Brain microvascular endothelial cell (primary cell): ENCODE measurements at regions not wholly inside any gene's neighbourhood (a gene's known extent, or its start where the extent isn't known, plus 50 kb on each side); places are given as distances from the start of the nearest gene placed in this dataset.

Experiments used
- DNase-seq: peaks from one replicate; pipeline ENCODE4 v3.0.0-alpha.2; 2020
- H3K27ac ChIP-seq: fragments of 250-450 bp; sonication (Bioruptor Pico); 2 replicates; pipeline ENCODE4 v1.5.1; 2020; ENCODE audit warnings: mild to moderate bottlenecking, moderate library complexity
- H3K27me3 ChIP-seq: fragments of 250-450 bp; sonication (Bioruptor Pico); replicated peaks from 2 replicates; pipeline ENCODE4 v1.5.1; 2020; ENCODE audit warnings: mild to moderate bottlenecking
- H3K36me3 ChIP-seq: fragments of 250-450 bp; sonication (Bioruptor Pico); replicated peaks from 2 replicates; pipeline ENCODE4 v1.5.1; 2020; ENCODE audit warnings: mild to moderate bottlenecking
- H3K4me3 ChIP-seq: 2 replicates; pipeline ENCODE4 v1.5.1; 2011; ENCODE audit warnings: low read depth, mild to moderate bottlenecking, control low read depth, low read length, moderate library complexity
- CTCF ChIP-seq: IDR thresholded peaks from 2 replicates; pipeline ENCODE4 v1.5.1; 2011; ENCODE audit warnings: low read depth, mild to moderate bottlenecking, moderate library complexity, low read length, control low read depth, inconsistent platforms; ENCODE audit errors: missing control alignments
- in situ Hi-C: cut with HindIII; loops from 2 replicates; pipeline ENCODE4 v1.10.0; 2017; ENCODE audit warnings: low sequenced_read_pairs, low pct_ligation_motif_present

DNA sequence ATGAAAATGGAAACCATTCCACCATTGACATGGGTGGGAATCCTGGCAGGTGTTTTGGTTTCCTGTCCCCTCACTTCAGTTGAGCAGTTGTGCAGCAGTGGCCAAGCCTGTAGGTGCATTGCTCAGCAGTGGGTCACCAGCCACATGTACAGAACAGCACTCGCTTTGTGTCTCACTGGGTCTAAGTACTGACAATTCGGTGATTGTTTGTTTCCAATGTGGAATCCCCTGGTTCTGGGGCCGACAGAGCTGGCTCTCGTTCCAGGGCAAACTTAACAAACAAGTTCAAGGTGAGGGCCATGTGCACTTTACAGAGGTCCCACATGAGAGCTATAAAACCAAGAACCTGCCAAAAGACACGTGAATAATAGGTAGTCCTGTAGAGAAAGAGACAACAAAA, 54.1 kb upstream of the SPATA13 start:
- no peak overlapping the region for H3K4me3 ChIP-seq
- no peaks in the 10 kb centered on the region for H3K36me3 ChIP-seq
- H3K27ac ChIP-seq, result no peak overlapping the region
- no peaks in the 10 kb centered on the region for H3K27me3 ChIP-seq
- TF ChIP-seq CTCF, result no peak
- DNase-seq, result no peak
- in situ Hi-C loops, result no loop called here

DNA sequence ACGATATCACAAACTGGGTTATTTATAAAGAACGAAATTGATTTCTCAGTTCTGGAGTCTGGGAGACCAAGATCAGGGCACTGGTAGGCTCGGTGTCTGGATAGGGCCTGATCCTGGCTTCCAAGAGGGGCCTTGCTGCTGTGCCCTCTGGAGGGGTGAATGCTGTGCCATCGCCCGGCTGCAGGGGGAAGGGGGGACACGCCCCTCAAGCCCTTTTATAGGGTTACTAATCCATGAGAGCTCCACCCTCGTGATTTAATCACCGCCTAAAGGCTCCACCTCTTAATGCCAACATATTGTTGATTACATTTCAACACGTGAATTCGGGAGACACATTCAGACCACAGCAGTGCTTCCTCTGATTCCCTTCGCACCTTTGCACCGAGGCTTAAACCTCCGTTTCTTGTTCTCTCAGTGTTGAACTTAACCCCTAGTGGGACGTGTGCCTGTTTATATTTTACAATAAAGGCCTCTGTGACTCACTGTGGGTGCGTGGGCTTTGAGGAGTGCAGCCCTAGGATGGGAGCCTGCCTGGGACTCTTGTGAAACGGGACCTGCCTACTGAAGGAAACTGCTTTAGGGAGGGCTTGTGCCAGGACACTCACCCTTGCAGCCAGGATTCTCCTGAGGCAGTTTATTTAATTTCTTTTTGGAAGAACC, 52.4 kb upstream of the SPATA13 start:
- in situ Hi-C loops, result no loop called here
- DNase-seq, result no peak
- no peak overlapping the region for H3K27ac ChIP-seq
- no peaks in the 10 kb centered on the region for H3K27me3 ChIP-seq
- no peak overlapping the region for H3K4me3 ChIP-seq
- no peaks in the 10 kb centered on the region for H3K36me3 ChIP-seq
- no peak for TF ChIP-seq CTCF

GRCh38 chr13:24108615-24108965, 51.9 kb upstream of the SPATA13 start:
- no peak for DNase-seq
- in situ Hi-C loops, result no loop called here
- TF ChIP-seq CTCF, result no peak
- Histone ChIP-seq H3K4me3 (no peak overlapping the region), H3K27ac (no peak overlapping the region), H3K36me3 (no peaks in the 10 kb centered on the region), H3K27me3 (no peaks in the 10 kb centered on the region)

- no peak for TF ChIP-seq CTCF
- no peak overlapping the region for H3K4me3 ChIP-seq
- no peaks in the 10 kb centered on the region for H3K36me3 ChIP-seq
- no peaks in the 10 kb centered on the region for H3K27me3 ChIP-seq
- no peak for DNase-seq
- H3K27ac ChIP-seq, result no peak overlapping the region
- in situ Hi-C loops, result no loop called here
Measured at GRCh38 chr13:24110011-24110410, 50.5 kb upstream of the SPATA13 start.
